WTC11 (cell line): ENCODE measurements at regions not wholly inside any gene's neighbourhood (a gene's known extent, or its start where the extent isn't known, plus 50 kb on each side); places are given as distances from the start of the nearest gene placed in this dataset.

ENCODE experiments used
- ATAC-seq: fragments of 200-7000 bp; cut with Tn5 transposase; 2 replicates; pipeline ENCODE4 v1.10.0; 2021; ENCODE audit warnings: mild to moderate bottlenecking, moderate library complexity
- CTCF ChIA-PET: fragments of 300-600 bp; sonication (Branson Sonifier 250); formaldehyde crosslinking; loops from one replicate; lab custom pipeline; 2021; ENCODE audit warnings: antibody characterized with exemption; lab: Charles Lee
- POLR2A ChIA-PET: fragments of 350-600 bp; sonication (Branson Sonifier 250); formaldehyde crosslinking; loops from one replicate; lab custom pipeline; 2021; ENCODE audit warnings: antibody characterized with exemption; lab: Charles Lee
- DNase-seq: peaks from one replicate; pipeline ENCODE4 v3.0.0; 2021; ENCODE audit warnings: low spot score
- H3K27ac Mint-ChIP-seq: 2 replicates; pipeline ENCODE4 v1.8.0; 2021; ENCODE audit warnings: mixed read lengths
- H3K27me3 Mint-ChIP-seq: 2 replicates; pipeline ENCODE4 v1.8.0; 2021; ENCODE audit warnings: low read depth, mild to moderate bottlenecking, moderate library complexity, mixed read lengths
- H3K36me3 Mint-ChIP-seq: 2 replicates; pipeline ENCODE4 v1.8.0; 2021; ENCODE audit warnings: mixed read lengths
- H3K4me1 Mint-ChIP-seq: 2 replicates; pipeline ENCODE4 v1.8.0; 2022; ENCODE audit warnings: mixed read lengths
- H3K4me3 Mint-ChIP-seq: 2 replicates; pipeline ENCODE4 v1.8.0; 2021; ENCODE audit warnings: mild to moderate bottlenecking, moderate library complexity, mixed read lengths
- H3K9me3 Mint-ChIP-seq: 2 replicates; pipeline ENCODE4 v1.8.0; 2021; ENCODE audit warnings: mixed read lengths
- FOXJ3 ChIP-seq: sonication (generic); formaldehyde crosslinking; IDR thresholded peaks from 2 replicates; pipeline ENCODE4 v1.9.0; 2021; ENCODE audit warnings: missing genetic modification reagents, mild to moderate bottlenecking, borderline replicate concordance
- FOXP1 ChIP-seq: sonication (generic); formaldehyde crosslinking; IDR thresholded peaks from 2 replicates; pipeline ENCODE4 v1.8.0; 2022; ENCODE audit warnings: missing genetic modification reagents, mild to moderate bottlenecking, moderate library complexity, borderline replicate concordance
- JAZF1 ChIP-seq: fragments of 250-450 bp; sonication (Bioruptor Pico); IDR thresholded peaks from 2 replicates; pipeline ENCODE4 v1.9.0; 2021; ENCODE audit warnings: moderate library complexity, mild to moderate bottlenecking, inconsistent platforms
- JUN ChIP-seq: sonication (generic); formaldehyde crosslinking; IDR thresholded peaks from 2 replicates; pipeline ENCODE4 v1.8.0; 2023; ENCODE audit warnings: mild to moderate bottlenecking, missing genetic modification reagents
- KAT7 ChIP-seq: sonication (generic); formaldehyde crosslinking; IDR thresholded peaks from 2 replicates; pipeline ENCODE4 v1.8.1; 2023; ENCODE audit warnings: missing genetic modification reagents, mild to moderate bottlenecking, borderline replicate concordance
- MXD4 ChIP-seq: fragments of 250-450 bp; sonication (Bioruptor Pico); IDR thresholded peaks from 2 replicates; pipeline ENCODE4 v1.8.0; 2021; ENCODE audit warnings: mild to moderate bottlenecking, moderate library complexity, borderline replicate concordance
- NFE2L1 ChIP-seq: sonication (generic); formaldehyde crosslinking; IDR thresholded peaks from 2 replicates; pipeline ENCODE4 v1.8.1; 2023; ENCODE audit warnings: missing genetic modification reagents
- SOX15 ChIP-seq: fragments of 250-450 bp; sonication (Bioruptor Pico); IDR thresholded peaks from 2 replicates; pipeline ENCODE4 v1.9.0; 2021; ENCODE audit warnings: mild to moderate bottlenecking
- ZNF281 ChIP-seq: sonication (generic); formaldehyde crosslinking; IDR thresholded peaks from 2 replicates; pipeline ENCODE4 v1.8.0; 2023; ENCODE audit warnings: mild to moderate bottlenecking, missing genetic modification reagents
- ZNF396 ChIP-seq: fragments of 250-450 bp; sonication (Bioruptor Pico); IDR thresholded peaks from 2 replicates; pipeline ENCODE4 v1.8.0; 2021; ENCODE audit warnings: mild to moderate bottlenecking, moderate library complexity, borderline replicate concordance
- ZNF416 ChIP-seq: fragments of 250-450 bp; sonication (Bioruptor Pico); IDR thresholded peaks from 2 replicates; pipeline ENCODE4 v1.9.0; 2021; ENCODE audit warnings: mild to moderate bottlenecking, inconsistent platforms
- ZNF512 ChIP-seq: sonication (generic); formaldehyde crosslinking; IDR thresholded peaks from 2 replicates; pipeline ENCODE4 v1.8.1; 2022; ENCODE audit warnings: missing genetic modification reagents, borderline replicate concordance
- ZSCAN18 ChIP-seq: fragments of 250-450 bp; sonication (Bioruptor Pico); IDR thresholded peaks from 2 replicates; pipeline ENCODE4 v2.1.2; 2022; ENCODE audit warnings: mild to moderate bottlenecking, moderate library complexity
- TF ChIP-seq, protein P1 (sequence below): sonication (generic); formaldehyde crosslinking; conservative IDR thresholded peaks from 2 replicates; pipeline ENCODE4 v1.8.1; 2023; ENCODE audit warnings: mild to moderate bottlenecking, low read depth, missing genetic modification reagents, moderate library complexity

DNA sequence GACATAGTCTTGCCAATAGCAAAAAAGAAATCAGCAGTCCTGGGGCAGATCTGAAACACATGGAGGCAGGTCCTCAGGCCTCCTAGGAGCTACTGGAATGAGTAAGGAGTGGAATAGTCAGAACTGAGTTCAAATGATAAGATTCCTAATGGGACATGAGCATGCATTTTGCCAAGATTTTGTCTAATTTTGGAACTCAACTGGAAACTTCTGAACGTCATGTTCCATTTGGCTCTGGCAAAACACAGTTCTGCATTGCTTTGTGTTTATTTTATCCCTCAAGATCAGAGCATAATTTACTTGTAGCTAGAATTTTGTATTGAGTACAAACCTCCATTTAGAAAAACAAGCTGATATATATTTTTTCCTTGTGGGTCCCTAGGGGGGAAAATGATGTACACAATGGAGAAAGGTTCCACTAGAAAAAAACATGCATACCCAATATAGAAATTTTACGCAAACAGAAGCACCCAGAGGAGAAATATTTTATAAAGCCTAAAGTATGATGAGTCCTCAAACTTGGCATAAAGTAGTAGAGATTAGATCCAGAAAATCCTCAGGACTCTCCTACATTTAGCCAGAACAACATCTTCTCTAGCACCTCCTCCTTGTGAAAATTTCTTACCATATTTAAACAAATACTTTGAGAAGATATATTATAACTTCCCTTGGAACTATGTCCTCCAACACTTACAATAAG is 149.0 kb upstream of the SERP2 start (continued):
- TF ChIP-seq ZNF416 (no peak), ZNF281 (CRISPR knock-in tag) (no peak), JAZF1 (CRISPR knock-in tag) (no peak)
- TF ChIP-seq, all 79 proteins: peak for 0

DNA sequence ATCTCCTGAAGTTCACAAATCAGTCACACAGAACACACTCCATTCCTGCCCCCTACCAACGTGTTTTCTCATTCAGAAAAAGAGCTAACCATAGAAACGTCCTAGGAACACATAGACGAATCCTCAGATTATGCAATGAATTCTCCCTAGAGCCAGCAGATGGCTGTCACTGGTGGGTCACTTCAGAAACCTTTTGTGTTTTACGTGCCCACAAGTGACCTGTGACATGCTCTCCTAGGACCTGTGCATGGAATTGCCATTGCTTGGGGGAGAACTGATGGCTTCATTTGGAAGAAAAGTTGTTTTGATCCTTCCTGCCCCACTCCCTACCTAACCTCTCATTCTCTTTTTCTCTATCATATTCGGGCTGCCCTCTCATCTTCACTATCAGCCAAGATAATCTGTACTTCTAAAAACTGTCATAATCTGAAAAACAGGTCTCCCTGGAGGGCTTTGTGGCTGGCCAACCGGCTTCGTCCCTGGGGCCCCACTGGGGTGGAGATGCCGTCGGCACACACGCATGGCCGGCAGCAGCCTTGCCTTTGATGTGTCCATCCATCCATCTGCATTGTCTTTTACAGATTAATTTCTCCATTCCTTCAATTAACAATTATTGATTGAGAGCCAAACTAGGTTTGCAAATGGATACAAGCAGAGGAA is 144.1 kb upstream of the SERP2 start:
- no peak for DNase-seq
- Mint-ChIP-seq H3K36me3 (no peaks in the 10 kb centered on the region), H3K4me1 (peaks cover 14% of the 10 kb centered on the region), H3K27me3 (no peaks in the 10 kb centered on the region), H3K4me3 (no peak overlapping the region), H3K27ac (no peak overlapping the region), H3K9me3 (peaks cover 6% of the 10 kb centered on the region)
- ChIA-PET POLR2A (no interaction called here), CTCF (no interaction called here)
- no peak for ATAC-seq
- no peak for TF ChIP-seq MXD4 (CRISPR knock-in tag)

- H3K27ac Mint-ChIP-seq = no peak overlapping the region
- ATAC-seq = no peak
Measured at GRCh38 chr13:44230071-44230470, 143.6 kb upstream of the SERP2 start.

More at GRCh38 chr13:44230071-44230470, 143.6 kb upstream of the SERP2 start:
- Mint-ChIP-seq H3K36me3 (no peaks in the 10 kb centered on the region), H3K9me3 (peaks cover 5% of the 10 kb centered on the region), H3K4me1 (peaks cover 14% of the 10 kb centered on the region), H3K27me3 (no peaks in the 10 kb centered on the region), H3K4me3 (no peak overlapping the region)
- TF ChIP-seq FOXP1 (CRISPR knock-in tag) (no peak), MXD4 (CRISPR knock-in tag) (no peak), NFE2L1 (CRISPR knock-in tag) (no peak), JUN (CRISPR knock-in tag) (no peak), KAT7 (no peak), ZNF396 (CRISPR knock-in tag) (no peak), SOX15 (CRISPR knock-in tag) (no peak), ZSCAN18 (no peak), ZNF512 (CRISPR knock-in tag) (no peak), FOXJ3 (CRISPR knock-in tag) (no peak)
- TF ChIP-seq, protein P1, sequence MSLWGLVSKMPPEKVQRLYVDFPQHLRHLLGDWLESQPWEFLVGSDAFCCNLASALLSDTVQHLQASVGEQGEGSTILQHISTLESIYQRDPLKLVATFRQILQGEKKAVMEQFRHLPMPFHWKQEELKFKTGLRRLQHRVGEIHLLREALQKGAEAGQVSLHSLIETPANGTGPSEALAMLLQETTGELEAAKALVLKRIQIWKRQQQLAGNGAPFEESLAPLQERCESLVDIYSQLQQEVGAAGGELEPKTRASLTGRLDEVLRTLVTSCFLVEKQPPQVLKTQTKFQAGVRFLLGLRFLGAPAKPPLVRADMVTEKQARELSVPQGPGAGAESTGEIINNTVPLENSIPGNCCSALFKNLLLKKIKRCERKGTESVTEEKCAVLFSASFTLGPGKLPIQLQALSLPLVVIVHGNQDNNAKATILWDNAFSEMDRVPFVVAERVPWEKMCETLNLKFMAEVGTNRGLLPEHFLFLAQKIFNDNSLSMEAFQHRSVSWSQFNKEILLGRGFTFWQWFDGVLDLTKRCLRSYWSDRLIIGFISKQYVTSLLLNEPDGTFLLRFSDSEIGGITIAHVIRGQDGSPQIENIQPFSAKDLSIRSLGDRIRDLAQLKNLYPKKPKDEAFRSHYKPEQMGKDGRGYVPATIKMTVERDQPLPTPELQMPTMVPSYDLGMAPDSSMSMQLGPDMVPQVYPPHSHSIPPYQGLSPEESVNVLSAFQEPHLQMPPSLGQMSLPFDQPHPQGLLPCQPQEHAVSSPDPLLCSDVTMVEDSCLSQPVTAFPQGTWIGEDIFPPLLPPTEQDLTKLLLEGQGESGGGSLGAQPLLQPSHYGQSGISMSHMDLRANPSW (CRISPR knock-in tag) = no peak
- CTCF ChIA-PET = no interaction called here
- no peak for DNase-seq
- POLR2A ChIA-PET = no interaction called here
